ENCODE measurements at regions not wholly inside any gene's neighbourhood (a gene's known extent, or its start where the extent isn't known, plus 50 kb on each side); places are given as distances from the start of the nearest gene placed in this dataset.

DNA sequence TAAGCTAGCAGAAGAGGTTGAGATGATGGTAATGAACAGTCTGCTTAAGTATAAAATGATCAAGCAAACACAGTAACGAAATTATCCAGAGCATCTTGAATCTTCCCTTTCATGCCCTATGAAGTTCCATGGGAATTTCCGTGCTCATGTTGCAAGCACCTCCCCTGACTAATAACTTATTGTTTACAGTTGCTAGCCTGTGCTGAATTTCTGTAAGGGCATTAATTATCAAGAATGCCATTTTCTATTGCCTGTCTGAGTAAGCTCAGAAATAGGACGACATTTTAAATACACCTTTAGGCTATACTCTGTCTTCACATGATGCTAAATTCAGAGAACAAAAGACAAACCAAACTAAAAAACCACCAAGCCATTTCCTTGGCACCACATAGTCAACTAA lies 257.5 kb upstream of the LRTM1 start:
- no peak overlapping the region for H2AFZ ChIP-seq (ENCODE audit: low read length)
- H3K4me2 ChIP-seq (ENCODE audit: low read length): no peak overlapping the region
- ChIA-PET POLR2A (ENCODE audit: unreplicated experiment) (no interaction called here), CTCF (no interaction called here)
- no peak for DNase-seq
- H3K9ac ChIP-seq (ENCODE audit: low read length): no peak overlapping the region
- H3F3A ChIP-seq (ENCODE audit: low read length, unreplicated experiment): no peaks in the 10 kb centered on the region
- ATAC-seq: no peak
- H3K4me3 ChIP-seq (ENCODE audit: low read length): no peak overlapping the region
- no TSS peak for BruUV-seq (replicated peaks)
- intact Hi-C loops (cut with micrococcal nuclease): loop anchor here (10.0 kb wide), 1 partner anchor 269 kb away; no protein-coding TSS in a partner anchor
- H3K4me1 ChIP-seq (ENCODE audit: insufficient read depth, low read length): no peaks in the 10 kb centered on the region
- H3K27me3 ChIP-seq (ENCODE audit: low read length): peaks cover 6% of the 10 kb centered on the region; the same call in 1 of the 2 replicates
- no peaks in the 10 kb centered on the region for H3K36me3 ChIP-seq (ENCODE audit: low read depth, low read length)
- H3K9me2 ChIP-seq (replicated peaks; ENCODE audit: low read length): no peaks in the 10 kb centered on the region
- H3K9me3 ChIP-seq (ENCODE audit: low read length): no peaks in the 10 kb centered on the region
- no peaks in the 10 kb centered on the region for H3K79me2 ChIP-seq (ENCODE audit: low read length)
- H4K20me1 ChIP-seq (ENCODE audit: low read length): no peaks in the 10 kb centered on the region
- no peak overlapping the region for H3K27ac ChIP-seq (ENCODE audit: low read length)
- no peak for TF ChIP-seq CTCF (conservative IDR thresholded peaks at IDR 0.05; ENCODE audit: low read depth, low read length)
- no peak for TF ChIP-seq EZH2 (IDR thresholded peaks at IDR 0.05; ENCODE audit: low read length, unreplicated experiment)
- no peak for TF ChIP-seq EZH2phosphoT487 (IDR thresholded peaks at IDR 0.05; ENCODE audit: borderline replicate concordance, low read length)

- no peak for TF ChIP-seq CTCF (conservative IDR thresholded peaks at IDR 0.05; ENCODE audit: low read depth, low read length)
- TF ChIP-seq EZH2 (IDR thresholded peaks at IDR 0.05; ENCODE audit: low read length, unreplicated experiment): no peak
- no peak for TF ChIP-seq EZH2phosphoT487 (IDR thresholded peaks at IDR 0.05; ENCODE audit: borderline replicate concordance, low read length)
- ATAC-seq: no peak
- BruUV-seq (replicated peaks): no TSS peak
Observed at GRCh38 chr3:55183201-55183600, 255.3 kb upstream of the LRTM1 start.

DNA sequence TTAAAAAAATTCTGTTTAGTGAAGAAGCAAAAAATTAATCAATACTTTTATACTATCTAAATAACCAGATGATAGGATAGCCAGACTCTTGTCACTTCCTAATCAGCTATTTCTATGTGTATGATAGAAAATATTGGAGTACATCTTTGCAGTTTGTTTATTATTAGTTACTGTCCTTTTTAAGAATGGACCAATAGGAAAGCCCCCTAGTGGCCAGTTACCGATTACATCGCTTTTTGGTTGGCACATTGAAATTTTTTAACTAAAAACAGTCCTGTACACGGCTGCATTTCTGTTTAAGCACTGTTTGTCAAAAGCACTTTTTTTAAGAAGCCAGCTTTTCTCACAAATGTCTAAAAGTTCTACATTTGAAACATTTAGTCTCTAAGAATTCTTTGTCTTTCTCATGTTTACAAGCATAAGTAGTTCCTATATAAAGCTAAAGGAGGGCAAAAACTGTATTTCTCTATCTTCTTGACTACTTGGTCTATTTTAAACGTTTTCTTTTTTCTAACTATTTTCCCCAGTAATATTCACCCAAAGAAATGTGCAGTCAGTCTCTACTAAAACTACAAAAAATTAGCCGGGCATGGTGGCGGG lies 253.2 kb upstream of the LRTM1 start:
- Histone ChIP-seq H3K27ac (ENCODE audit: low read length) (no peak overlapping the region), H3K4me3 (ENCODE audit: low read length) (no peak overlapping the region), H3K9ac (ENCODE audit: low read length) (no peak overlapping the region), H3F3A (ENCODE audit: low read length, unreplicated experiment) (no peaks in the 10 kb centered on the region), H3K4me1 (ENCODE audit: insufficient read depth, low read length) (no peaks in the 10 kb centered on the region), H3K36me3 (ENCODE audit: low read depth, low read length) (no peaks in the 10 kb centered on the region), H3K79me2 (ENCODE audit: low read length) (no peaks in the 10 kb centered on the region), H3K4me2 (ENCODE audit: low read length) (no peak overlapping the region), H3K9me3 (ENCODE audit: low read length) (no peaks in the 10 kb centered on the region), H3K9me2 (replicated peaks; ENCODE audit: low read length) (no peaks in the 10 kb centered on the region), H3K27me3 (ENCODE audit: low read length) (peaks cover 8% of the 10 kb centered on the region), H2AFZ (ENCODE audit: low read length) (no peak overlapping the region), H4K20me1 (ENCODE audit: low read length) (no peaks in the 10 kb centered on the region)
- TF ChIP-seq CTCF (conservative IDR thresholded peaks at IDR 0.05; ENCODE audit: low read depth, low read length): peak; percentile 84
- no peak for TF ChIP-seq EZH2 (IDR thresholded peaks at IDR 0.05; ENCODE audit: low read length, unreplicated experiment)
- TF ChIP-seq EZH2phosphoT487 (IDR thresholded peaks at IDR 0.05; ENCODE audit: borderline replicate concordance, low read length): no peak
- no TSS peak for BruUV-seq (replicated peaks)
- ATAC-seq (peak; percentile 46), DNase-seq (peak; percentile 73)
- intact Hi-C loops (cut with micrococcal nuclease): loop anchor here (1.0 to 10.0 kb wide), 4 partner anchors 274 to 351 kb away; no protein-coding TSS in a partner anchor
- POLR2A ChIA-PET (ENCODE audit: unreplicated experiment): no interaction called here
- CTCF ChIA-PET: no interaction called here

More at GRCh38 chr3:55183201-55183600, 255.3 kb upstream of the LRTM1 start:
- POLR2A ChIA-PET (ENCODE audit: unreplicated experiment): no interaction called here
- Histone ChIP-seq H3K4me2 (ENCODE audit: low read length) (no peak overlapping the region), H2AFZ (ENCODE audit: low read length) (no peak overlapping the region), H3K9me2 (replicated peaks; ENCODE audit: low read length) (no peaks in the 10 kb centered on the region), H3F3A (ENCODE audit: low read length, unreplicated experiment) (no peaks in the 10 kb centered on the region), H3K4me1 (ENCODE audit: insufficient read depth, low read length) (no peaks in the 10 kb centered on the region), H3K9me3 (ENCODE audit: low read length) (no peaks in the 10 kb centered on the region), H3K79me2 (ENCODE audit: low read length) (no peaks in the 10 kb centered on the region), H3K4me3 (ENCODE audit: low read length) (no peak overlapping the region), H3K36me3 (ENCODE audit: low read depth, low read length) (no peaks in the 10 kb centered on the region), H4K20me1 (ENCODE audit: low read length) (no peaks in the 10 kb centered on the region), H3K27ac (ENCODE audit: low read length) (no peak overlapping the region), H3K27me3 (ENCODE audit: low read length) (peaks cover 14% of the 10 kb centered on the region), H3K9ac (ENCODE audit: low read length) (no peak overlapping the region)
- CTCF ChIA-PET: no interaction called here
- no peak for DNase-seq
- intact Hi-C loops (cut with micrococcal nuclease): loop anchor here (10.0 kb wide), 1 partner anchor 272 kb away; no protein-coding TSS in a partner anchor

Measured in PC-3 (cell line).